ENCODE measurements at regions not wholly inside any gene's neighbourhood (a gene's known extent, or its start where the extent isn't known, plus 50 kb on each side); places are given as distances from the start of the nearest gene placed in this dataset.

DNA sequence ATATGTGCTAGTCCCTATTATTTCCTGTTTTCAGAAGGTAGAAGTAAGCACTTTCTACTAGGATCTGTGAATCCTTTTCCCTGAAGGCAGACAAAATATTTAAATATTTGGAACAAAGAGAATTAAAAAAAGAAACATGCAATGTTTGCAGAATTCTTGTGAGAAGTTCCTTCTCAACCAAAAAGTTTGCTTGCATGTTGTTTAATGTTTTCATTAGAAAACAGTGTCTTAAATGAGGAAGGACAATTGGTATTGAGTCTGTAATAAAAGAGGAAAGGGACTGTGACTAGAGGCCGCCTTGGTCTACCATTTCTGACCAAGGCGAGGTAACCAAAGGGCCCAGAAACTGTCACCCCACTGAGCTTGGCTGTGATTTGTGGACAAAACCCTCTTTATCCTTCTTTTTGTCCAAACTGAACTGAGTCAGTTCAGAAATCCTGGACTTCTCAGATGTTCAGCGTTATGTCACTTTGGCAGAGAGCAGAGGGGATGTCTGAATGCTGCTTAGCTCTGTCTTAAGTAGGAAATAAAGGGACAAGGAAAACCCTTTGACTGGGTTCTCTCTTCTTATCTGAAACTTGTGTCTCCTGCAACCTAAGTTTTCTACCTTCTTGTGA is 129.8 kb upstream of the CPM start:
- no peak for DNase-seq (ENCODE audit: low spot score)

DNA sequence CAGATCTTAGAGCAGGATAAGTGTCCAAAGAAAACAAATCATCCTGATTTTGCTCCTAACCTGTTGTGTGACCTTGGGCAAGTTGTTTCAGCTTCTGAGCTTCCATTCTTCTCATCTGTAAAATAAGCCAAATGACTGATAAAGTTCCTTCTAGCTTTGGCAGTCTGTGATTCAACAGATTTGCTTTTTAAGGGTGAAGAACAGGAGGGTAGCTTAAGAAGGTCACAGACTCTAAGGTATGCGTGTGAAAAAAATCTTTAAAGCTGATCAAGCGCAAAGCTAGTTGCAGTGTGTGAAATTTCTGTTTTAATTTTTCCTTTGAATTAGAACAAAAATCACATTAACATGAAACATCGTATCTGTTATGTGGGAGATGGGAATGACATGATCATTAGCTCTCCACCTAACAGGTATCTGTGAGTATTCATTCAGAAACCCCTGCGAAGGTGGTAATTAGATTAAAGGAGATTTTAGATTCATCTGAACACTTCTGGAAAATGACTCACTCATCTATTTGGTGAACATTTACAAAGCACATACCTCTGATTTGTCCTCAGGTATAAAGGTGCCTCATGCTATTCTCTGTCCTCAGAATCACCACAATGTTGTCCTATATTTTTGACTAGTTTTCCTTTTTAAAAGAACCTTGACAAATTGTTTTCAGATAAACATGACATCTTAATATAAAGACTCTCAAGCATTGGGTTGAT is 131.9 kb upstream of the CPM start:
- DNase-seq (ENCODE audit: low spot score) = no peak

DNA sequence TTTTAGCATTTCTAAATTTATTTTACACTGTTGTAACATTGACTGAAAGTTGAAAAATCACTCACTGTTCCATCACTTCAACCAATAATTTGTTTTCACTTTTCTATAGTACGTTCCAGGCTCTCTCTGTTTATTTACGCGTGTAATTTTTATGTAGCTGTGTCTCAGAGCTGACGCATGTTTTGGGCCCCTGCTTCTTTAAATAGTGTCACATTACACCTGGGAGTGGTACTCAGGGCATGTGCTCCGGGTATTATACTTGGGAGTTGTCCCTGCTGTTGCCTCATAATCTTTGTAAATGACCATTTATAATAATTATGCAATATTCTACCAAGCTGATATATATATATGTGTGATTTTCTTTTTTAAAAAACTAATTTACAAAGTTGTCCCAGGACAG is 132.8 kb upstream of the CPM start:
- no peak for DNase-seq (ENCODE audit: low spot score)

DNA sequence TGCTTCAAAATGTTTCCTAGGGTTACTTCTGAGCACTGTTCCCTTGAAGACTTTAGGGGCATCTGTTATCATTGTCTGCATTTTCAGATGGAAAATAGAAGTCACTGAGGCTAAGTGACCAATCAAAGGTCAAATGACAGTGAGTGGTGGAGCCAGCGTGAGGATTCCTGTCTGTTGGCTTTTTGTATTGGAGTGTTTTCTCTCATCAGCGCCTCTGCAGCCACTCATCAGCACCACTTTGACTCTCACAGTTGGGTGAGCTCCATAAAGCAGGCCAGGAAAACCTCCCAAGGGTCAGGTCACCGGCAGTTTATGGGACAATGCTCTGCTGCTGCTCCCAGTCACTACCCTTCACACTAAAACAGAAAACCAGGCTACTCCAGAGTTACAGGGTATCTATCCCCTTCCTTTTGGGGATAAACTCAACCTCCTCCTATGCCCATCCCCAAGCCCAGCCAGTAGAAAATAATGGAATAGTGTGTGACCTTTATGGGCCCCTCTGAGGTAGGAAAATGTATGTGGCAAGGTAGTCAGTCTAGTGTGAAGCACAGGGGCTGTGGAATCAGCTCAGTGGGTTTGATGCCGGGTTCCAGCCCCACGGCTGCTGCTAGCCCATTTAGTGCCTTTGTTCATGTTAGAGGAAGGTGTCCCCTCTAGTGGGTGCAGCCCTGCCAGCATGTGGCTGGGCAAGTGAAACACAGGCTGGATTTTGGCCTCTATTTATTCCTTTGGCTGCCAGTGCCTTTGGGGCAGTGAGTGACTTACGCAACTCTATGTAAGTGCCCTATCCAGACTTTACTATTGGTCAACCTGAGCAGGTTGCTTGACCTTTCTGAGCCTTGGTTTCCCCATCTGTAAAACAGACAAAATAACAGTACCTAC is 133.8 kb upstream of the CPM start:
- DNase-seq (ENCODE audit: low spot score) = no peak

DNA sequence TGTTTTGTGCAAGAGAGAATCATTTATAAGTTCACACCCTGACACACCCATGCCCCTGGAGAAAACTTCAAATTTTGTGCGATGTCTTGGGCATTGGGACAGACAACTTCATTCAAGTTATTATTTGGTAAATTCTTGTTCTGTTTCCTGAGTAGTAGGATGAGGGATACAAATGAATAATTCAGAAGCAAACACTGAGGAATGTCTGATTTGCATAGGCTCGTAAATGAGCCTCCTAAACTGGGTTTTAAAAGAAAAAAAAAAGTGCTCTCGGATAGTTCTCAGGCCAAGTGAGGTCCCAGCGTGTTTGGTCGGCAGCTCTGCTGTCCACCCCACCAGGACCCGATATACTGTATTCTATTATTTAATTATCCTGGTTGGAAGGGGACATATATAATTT is 134.7 kb upstream of the CPM start:
- no peak for DNase-seq (ENCODE audit: low spot score)

DNA sequence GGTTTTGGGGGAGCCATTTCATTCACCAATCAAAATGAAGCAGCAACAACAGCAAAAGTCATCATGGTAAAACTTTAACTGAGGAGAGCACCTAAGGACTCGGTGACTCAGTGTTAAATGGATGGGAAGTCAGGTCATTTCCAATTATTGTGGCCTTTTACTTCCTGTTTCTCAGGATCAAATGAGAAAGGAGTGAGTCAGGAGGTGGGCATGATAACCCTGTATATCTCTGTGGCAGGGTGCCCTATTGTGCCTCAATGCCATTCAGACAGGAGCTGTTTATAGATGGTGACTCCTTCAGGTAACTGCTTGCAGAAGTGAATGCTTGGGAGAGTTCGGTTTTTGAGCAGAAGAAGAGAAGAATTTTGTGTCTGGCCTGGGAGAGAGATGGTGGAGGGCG is 135.5 kb upstream of the CPM start:
- DNase-seq (ENCODE audit: low spot score) = no peak

DNA sequence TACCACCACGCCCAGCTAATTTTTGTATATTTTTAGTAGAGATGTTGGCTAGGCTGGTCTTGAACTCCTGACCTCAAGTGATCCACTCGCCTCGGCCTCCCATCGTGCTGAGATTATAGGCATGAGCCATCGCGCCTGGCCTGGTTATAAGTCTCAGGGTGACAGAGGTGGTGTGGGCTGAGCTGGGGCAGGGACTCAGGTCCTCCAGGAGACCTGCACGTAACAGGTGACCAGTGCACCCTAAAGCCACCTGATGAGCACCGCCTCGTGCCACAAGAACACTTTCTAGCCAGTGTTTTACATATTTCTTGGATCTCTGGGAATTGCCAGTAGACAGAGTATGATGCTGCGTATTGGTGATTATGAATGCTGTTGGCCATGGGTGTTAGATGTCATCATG is 136.5 kb upstream of the CPM start:
- DNase-seq (ENCODE audit: low spot score) = no peak

DNA sequence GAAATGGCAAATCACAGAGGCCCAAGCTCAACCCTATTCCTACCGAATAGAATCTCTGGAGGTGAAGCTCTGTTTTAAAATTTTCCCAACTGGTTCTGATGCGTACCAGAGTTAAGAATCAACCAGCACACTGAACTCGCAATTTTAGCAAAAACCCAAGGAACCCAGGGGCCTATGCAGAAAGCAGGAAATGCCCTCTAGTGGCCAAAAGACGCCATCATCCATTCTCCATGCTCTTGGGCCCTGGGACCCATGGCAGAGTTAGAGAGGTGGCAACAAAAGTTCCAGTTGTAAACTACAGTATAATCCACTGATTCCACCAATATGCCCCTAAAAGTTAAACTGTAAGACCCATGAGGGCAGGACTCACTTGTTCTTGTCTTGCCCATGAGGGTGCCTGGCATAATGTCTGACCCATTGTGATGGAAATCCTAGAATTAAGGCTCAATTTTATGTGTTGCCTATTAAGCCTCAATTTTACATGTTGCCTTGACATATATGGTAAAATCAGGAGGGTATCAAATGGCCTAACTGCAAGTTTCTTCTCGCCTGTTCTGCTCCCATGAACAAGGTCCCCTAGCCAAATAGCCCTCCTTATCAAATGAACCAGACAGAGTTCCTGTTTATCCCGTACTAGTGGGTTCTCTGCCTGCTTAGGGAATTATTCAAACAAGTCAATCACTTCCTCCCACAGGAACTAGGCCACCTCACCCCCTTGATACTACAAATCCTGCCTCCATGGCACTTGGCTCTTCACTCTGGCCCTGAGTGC is 137.5 kb upstream of the CPM start:
- peak; percentile 73 for DNase-seq (ENCODE audit: low spot score)

DNA sequence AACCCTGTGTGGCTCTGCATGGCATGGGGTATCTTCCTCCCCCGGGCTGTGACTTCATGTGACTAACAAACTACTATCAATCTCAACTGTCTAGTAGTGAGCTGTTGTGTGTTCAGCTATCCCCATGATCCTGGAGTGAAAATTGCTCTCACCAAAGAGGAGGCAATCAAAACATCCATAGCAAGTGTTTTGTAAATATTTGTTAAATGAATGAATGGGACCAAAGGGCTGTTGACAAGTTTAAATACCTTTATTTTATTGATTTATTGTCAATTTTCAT is 138.1 kb upstream of the CPM start:
- no peak for DNase-seq (ENCODE audit: low spot score)

DNA sequence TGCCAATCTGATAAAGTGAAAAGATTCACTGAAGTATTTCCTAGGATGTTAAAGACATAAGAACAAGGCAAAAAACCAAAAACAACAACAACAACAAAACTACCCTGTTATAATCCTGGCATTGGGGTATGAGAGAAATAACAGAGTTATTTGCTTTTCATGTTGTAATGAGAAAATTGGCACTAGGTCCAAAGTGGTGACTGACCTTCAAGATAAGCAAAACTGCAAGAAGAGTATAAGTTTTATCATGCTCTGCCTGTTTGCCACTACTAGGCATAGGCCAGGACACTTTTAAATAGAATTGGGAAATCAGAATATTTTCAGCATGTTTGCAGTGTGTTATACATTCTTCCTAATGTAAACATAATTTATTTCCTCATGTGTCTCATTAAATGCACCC is 140.1 kb upstream of the CPM start:
- no peak for DNase-seq (ENCODE audit: low spot score)

DNA sequence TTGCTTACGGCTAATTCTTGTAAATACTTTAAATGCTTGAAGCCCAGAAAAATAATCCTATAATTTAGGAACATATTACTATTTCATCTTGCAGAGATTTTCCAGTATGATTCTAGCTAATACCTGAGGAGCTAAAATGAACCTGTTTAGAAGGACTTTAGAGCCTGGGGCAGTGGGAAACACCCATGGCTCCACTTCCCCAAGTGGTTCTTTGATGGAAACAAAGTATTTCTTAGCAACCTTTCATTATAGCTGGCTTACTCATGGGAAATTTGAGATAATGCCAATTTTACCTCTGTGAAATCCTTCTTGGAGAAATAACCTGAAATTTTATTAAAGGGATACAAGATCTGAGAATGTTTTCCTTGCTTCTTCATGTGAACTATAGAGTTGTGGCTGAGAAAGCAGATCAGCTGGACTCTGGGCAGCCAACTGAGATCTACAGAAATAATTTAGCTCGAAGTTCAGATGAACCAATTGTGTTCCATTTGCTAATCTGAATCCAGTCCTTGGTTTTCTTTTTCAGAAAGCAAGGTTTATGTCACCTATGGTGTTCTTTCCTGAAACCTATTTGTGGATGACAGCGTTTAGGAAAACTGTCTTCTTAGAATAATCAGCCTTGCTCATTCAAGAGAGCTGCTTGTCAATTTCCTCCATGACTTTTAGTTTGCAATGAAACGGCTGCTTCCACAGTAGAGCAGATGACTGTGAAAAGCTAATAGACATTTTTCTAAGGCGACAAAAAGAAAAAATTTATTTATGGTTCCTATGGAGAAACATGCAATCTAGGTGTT is 141.8 kb upstream of the CPM start:
- no peak for DNase-seq (ENCODE audit: low spot score)

DNA sequence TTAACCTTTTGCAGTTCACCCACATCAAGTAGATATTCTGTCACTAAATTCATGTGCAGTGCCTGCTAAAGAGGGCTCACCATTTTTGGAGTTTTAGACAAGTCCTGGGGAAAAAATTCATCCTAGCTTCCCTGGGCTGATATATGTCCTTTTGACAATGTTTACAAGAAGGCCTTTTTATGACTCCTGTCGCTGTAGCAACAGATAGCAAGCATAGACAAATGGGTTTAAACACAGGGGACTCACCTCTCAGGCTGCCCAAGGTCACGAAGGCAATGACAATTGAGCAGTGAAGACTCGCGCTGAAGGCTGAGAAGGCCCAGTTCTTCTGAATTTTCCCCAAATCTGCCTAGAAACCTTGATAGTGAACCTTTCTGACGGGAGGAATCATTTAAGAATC is 150.7 kb upstream of the CPM start:
- DNase-seq (ENCODE audit: low spot score) = no peak

DNA sequence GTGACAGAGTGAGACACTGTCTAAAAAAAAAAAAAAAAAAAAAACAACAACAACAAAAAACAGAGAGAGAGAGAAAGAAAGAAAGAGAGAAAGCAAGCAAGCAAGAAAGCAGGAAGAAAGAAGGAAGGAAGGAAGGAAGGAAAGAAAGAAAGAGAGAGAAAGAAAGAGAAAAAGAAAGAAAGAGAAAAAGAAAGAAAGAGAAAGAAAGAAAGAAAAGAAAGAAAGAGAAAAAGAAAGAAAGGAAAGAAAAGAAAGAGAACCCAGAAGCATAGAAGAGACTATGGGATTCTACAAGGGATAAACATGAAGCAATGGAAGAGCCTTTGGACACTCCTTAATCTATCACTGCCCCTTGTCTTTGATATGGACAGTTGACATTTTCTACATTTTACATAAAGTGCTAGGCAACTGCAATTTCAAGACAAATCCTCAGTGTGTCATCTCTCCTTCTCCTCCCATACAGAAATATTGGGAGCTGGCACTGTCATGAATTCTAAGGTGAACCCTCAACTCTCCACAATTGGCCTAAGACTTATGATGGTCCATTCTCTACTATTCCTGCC is 151.9 kb upstream of the CPM start:
- DNase-seq (ENCODE audit: low spot score) = no peak

DNA sequence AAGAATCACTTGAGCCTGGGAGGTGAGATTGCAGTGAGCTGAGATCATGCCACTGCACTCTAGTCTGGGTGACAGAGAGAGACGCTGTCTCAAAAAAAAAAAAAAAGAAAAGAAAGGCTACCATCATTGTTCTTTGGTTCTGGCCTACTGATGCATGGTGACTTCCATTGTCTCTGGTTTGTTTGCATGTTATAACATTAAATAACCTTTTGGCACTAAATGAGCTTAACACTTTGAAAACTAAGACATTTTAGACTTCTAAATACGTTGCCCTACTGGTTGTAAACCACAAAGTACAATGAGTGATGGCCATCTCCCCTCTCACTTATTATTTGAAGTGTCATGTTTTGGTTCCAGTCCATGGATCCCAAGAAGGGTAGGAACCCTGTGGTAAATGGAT is 152.9 kb upstream of the CPM start:
- no peak for DNase-seq (ENCODE audit: low spot score)

DNA sequence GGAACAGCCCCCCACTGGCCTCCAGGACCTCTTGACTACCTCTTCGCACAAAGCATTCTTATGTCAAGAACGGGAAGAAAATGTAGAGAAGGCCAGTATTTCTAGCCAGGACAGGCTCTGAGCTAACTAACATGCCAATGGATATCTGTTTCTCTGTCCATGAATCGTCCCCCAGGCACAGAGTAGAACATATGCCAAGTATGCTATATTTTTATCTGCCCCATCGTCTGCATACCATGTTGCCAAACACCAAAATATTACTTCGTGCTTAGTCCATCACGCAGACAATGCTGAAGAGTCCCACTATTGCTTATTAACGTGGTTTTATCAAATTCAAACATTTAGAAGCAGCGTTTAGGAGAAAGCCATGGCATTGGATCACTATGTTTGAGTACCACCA is 151.4 kb upstream of the CPSF6 start:
- no peak for DNase-seq (ENCODE audit: low spot score)

DNA sequence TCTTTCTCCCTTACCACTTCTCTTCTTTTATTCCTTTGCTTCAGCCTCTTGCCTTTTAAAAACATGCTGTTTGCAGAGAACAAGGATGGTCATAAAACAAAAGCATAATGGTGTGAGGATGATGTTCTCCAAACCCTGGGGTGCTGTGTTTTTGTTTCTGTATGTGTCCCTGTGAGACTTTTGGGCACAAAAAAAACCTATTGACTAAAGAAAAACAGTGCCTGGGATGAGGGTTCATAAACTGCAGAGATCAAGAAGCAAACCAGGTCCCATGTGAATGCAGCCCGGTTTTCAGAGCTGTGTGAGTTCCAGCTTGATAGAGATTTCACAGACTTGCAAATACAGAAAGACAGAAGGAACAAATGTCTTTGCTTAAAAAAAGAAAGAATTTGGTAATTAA is 148.6 kb upstream of the CPSF6 start:
- DNase-seq (ENCODE audit: low spot score) = no peak

DNA sequence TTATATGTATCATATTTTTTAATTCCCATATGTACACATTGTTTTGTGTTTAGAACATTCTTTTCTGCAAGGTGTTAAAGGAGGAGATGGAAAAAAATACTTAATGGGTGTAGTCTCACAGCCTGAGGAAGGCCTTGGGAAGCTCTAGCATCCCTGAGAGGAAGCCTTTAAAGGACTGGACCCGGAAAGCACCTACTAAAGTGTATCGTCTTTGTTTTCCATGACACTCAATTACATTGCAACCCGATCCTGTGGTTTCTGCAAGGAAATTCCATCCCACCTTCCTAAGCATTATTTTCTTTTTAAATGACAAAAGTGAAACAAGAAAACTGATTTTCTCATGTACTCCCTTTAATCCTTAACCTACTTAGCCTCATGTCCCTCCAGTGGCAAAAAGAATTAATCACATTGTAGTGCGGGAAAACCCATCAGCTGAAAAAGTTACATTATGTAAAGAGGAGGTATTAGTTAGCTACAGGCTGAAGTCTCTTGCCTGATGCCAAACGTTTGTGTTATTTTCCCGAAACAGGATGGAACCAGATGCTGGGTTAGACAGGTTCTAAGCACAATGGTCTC is 147.8 kb upstream of the CPSF6 start:
- no peak for DNase-seq (ENCODE audit: low spot score)

DNA sequence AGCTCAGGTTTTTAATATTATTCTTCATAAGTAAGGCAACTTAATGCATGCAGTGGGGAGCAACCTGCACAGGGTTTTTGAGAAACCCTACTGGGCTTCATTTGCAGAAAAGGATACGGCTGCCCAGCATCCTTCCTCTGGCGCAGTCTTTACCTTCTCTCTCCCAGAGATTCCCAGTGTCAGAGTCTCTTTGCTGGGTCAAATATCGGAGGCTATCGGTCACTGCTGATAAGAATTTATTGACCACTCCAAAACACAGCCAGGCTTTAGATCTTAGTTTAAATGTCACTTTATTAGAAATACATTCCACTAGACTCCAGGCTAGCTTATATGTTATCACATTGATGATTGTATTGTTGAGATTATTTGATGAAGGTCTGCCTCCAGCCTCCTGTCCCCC is 147.2 kb upstream of the CPSF6 start:
- DNase-seq (ENCODE audit: low spot score) = no peak

DNA sequence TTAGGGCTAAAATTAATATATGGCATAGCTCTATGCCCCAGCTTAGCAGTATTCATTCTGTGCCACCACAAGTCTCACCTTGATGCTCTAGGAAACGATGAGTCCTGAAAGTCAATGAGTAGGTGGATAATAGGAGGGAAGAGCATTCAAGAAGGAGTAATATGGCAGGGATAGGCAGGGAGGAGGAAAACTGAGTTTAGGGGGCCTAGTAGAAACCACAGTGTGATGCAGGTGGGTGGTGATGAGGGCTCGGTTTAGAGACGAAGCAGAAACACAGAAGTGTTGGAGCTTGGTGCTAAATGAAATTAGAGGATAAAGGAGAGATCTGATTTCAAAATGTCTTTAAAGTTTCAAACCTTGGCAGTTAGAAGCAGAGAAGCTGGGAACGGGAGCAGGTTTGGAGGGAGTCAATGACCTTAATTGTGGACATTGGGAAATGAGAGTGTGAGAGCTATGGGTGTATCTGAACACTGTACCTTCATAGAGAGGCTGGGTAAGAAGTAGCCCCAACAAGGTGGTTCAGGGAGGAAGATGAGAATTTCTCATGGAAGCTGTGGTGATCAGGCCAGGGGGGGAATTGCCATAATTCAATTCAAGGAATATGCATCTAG is 144.7 kb upstream of the CPSF6 start:
- no peak for DNase-seq (ENCODE audit: low spot score)

DNA sequence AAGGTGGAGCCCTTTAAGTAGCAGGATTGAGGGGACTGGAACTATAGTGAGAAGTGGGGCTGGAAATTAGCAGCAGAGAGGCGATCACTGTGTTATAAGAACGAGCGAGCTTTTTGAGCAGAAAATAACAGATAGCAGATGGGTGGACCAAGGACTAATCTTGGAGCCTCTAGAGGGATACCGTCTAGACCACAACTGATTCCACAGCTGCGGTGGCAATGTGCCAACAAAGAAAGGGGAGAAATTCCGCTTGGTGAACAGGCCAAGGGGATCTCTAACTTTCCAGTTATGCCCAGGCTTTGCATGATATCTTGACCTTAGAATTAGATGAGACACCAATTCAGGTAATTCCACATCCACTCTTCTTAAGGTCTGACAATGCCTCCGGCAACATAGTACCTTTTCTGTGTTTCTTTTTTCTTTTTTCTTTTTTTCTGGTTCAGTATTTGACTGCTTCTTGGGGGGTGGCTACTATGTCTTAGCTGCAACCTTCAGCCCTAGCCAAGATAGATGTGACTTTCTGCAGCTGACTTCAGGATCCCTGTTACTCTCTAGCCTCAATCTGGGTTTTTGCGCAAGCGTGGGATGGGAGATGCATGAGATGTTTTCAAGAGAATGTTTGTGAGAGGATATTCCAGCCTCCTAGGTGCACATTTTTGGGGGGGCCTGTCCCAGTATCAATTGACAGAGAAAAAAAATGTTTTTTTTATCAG is 143.4 kb upstream of the CPSF6 start:
- DNase-seq (ENCODE audit: low spot score) = no peak

Measured in AG08396 (cell line).